Mucosa of rectum (tissue), 2 donors: ENCODE measurements at regions not wholly inside any gene's neighbourhood (a gene's known extent, or its start where the extent isn't known, plus 50 kb on each side); places are given as distances from the start of the nearest gene placed in this dataset.

Experiments used
- H3K27ac ChIP-seq, 2 donors: one replicate each; pipeline ENCODE4 v1.7.0; 2013; ENCODE audit warnings: inconsistent platforms in 2 of 2, low read depth in 2 of 2, low read length in 2 of 2
- H3K27me3 ChIP-seq, 2 donors: one replicate each; pipeline ENCODE4 v1.7.0; 2013; ENCODE audit warnings: low read length in 2 of 2; ENCODE audit not compliant: control insufficient read depth in 2 of 2, insufficient read depth in 2 of 2
- H3K36me3 ChIP-seq, 2 donors: one replicate each; pipeline ENCODE4 v1.7.0; 2013; ENCODE audit warnings: low read length in 2 of 2; ENCODE audit not compliant: control insufficient read depth in 2 of 2, insufficient read depth in 2 of 2
- H3K4me1 ChIP-seq, 2 donors: one replicate each; pipeline ENCODE4 v1.7.0; 2013; ENCODE audit warnings: low read length in 2 of 2, mild to moderate bottlenecking in 1 of 2; ENCODE audit not compliant: control insufficient read depth in 2 of 2, insufficient read depth in 2 of 2
- H3K4me3 ChIP-seq, 2 donors: one replicate each; pipeline ENCODE4 v1.7.0; 2013; ENCODE audit warnings: low read length in 2 of 2
- H3K9ac ChIP-seq, 2 donors: one replicate each; pipeline ENCODE4 v1.7.0; 2013; ENCODE audit warnings: low read length in 2 of 2, low read depth in 1 of 2, mild to moderate bottlenecking in 1 of 2
- H3K9me3 ChIP-seq, 2 donors: one replicate each; pipeline ENCODE4 v1.7.0; 2013; ENCODE audit warnings: low read length in 2 of 2; ENCODE audit not compliant: control insufficient read depth in 2 of 2
- donor health status: healthy.
- donor health status: Normal muscosa, but diverticular disease.

GRCh38 chr14:26941521-26941920 is 343.7 kb upstream of the NOVA1 start:
- H3K27ac ChIP-seq = no peak overlapping the region
- no peak overlapping the region for H3K4me3 ChIP-seq
- H3K9ac ChIP-seq = no peak overlapping the region
- H3K36me3 ChIP-seq = no peaks in the 10 kb centered on the region
- H3K9me3 ChIP-seq = no peaks in the 10 kb centered on the region
- H3K4me1 ChIP-seq = no peaks in the 10 kb centered on the region
- no peaks in the 10 kb centered on the region for H3K27me3 ChIP-seq

GRCh38 chr14:26947265-26947664 is 349.4 kb upstream of the NOVA1 start:
- Histone ChIP-seq H3K27me3 (no peaks in the 10 kb centered on the region), H3K27ac (no peak overlapping the region), H3K9me3 (no peaks in the 10 kb centered on the region), H3K9ac (no peak overlapping the region), H3K36me3 (no peaks in the 10 kb centered on the region), H3K4me1 (no peaks in the 10 kb centered on the region), H3K4me3 (no peak overlapping the region)

- Histone ChIP-seq H3K27me3 (no peaks in the 10 kb centered on the region), H3K9ac (no peak overlapping the region), H3K4me3 (no peak overlapping the region), H3K9me3 (no peaks in the 10 kb centered on the region), H3K36me3 (no peaks in the 10 kb centered on the region), H3K27ac (no peak overlapping the region), H3K4me1 (no peaks in the 10 kb centered on the region)
Measured at GRCh38 chr14:26959437-26959836, 361.6 kb upstream of the NOVA1 start.

- Histone ChIP-seq H3K9me3 (no peaks in the 10 kb centered on the region), H3K4me3 (no peak overlapping the region), H3K9ac (no peak overlapping the region), H3K27ac (no peak overlapping the region), H3K27me3 (no peaks in the 10 kb centered on the region), H3K36me3 (no peaks in the 10 kb centered on the region), H3K4me1 (no peaks in the 10 kb centered on the region)
Measured at GRCh38 chr14:26959972-26960660, 362.3 kb upstream of the NOVA1 start.

- no peak overlapping the region for H3K4me3 ChIP-seq
- H3K4me1 ChIP-seq = no peaks in the 10 kb centered on the region
- H3K9me3 ChIP-seq = no peaks in the 10 kb centered on the region
- H3K27me3 ChIP-seq = no peaks in the 10 kb centered on the region
- no peak overlapping the region for H3K27ac ChIP-seq
- no peaks in the 10 kb centered on the region for H3K36me3 ChIP-seq
- no peak overlapping the region for H3K9ac ChIP-seq
Measured at GRCh38 chr14:26963711-26964110, 365.9 kb upstream of the NOVA1 start.

- Histone ChIP-seq H3K4me3 (no peak overlapping the region), H3K27ac (no peak overlapping the region), H3K9me3 (no peaks in the 10 kb centered on the region), H3K9ac (no peak overlapping the region), H3K27me3 (no peaks in the 10 kb centered on the region), H3K36me3 (no peaks in the 10 kb centered on the region), H3K4me1 (no peaks in the 10 kb centered on the region)
Measured at GRCh38 chr14:26965490-26965889, 367.7 kb upstream of the NOVA1 start.

- H3K9me3 ChIP-seq = no peaks in the 10 kb centered on the region
- no peaks in the 10 kb centered on the region for H3K27me3 ChIP-seq
- H3K27ac ChIP-seq = no peak overlapping the region
- H3K4me1 ChIP-seq = no peaks in the 10 kb centered on the region
- H3K9ac ChIP-seq = no peak overlapping the region
- no peak overlapping the region for H3K4me3 ChIP-seq
- no peaks in the 10 kb centered on the region for H3K36me3 ChIP-seq
Measured at GRCh38 chr14:26966908-26967307, 369.1 kb upstream of the NOVA1 start.

GRCh38 chr14:26974965-26975364 is 377.1 kb upstream of the NOVA1 start:
- H3K4me3 ChIP-seq = no peak overlapping the region
- H3K27ac ChIP-seq = no peak overlapping the region
- no peaks in the 10 kb centered on the region for H3K4me1 ChIP-seq

GRCh38 chr14:26982071-26982470 is 384.2 kb upstream of the NOVA1 start:
- no peak overlapping the region for H3K4me3 ChIP-seq
- H3K4me1 ChIP-seq = no peaks in the 10 kb centered on the region
- H3K27ac ChIP-seq = no peak overlapping the region
- H3K9me3 ChIP-seq = no peaks in the 10 kb centered on the region
- no peak overlapping the region for H3K9ac ChIP-seq
- no peaks in the 10 kb centered on the region for H3K27me3 ChIP-seq
- H3K36me3 ChIP-seq = no peaks in the 10 kb centered on the region

More at GRCh38 chr14:26974965-26975364, 377.1 kb upstream of the NOVA1 start:
- no peaks in the 10 kb centered on the region for H3K27me3 ChIP-seq
- H3K9ac ChIP-seq = no peak overlapping the region
- no peaks in the 10 kb centered on the region for H3K9me3 ChIP-seq
- no peaks in the 10 kb centered on the region for H3K36me3 ChIP-seq

GRCh38 chr14:26984311-26985177 is 386.7 kb upstream of the NOVA1 start:
- H3K27me3 ChIP-seq = no peaks in the 10 kb centered on the region
- no peaks in the 10 kb centered on the region for H3K36me3 ChIP-seq
- no peaks in the 10 kb centered on the region for H3K4me1 ChIP-seq
- no peak overlapping the region for H3K9ac ChIP-seq
- no peak overlapping the region for H3K27ac ChIP-seq
- no peaks in the 10 kb centered on the region for H3K9me3 ChIP-seq
- no peak overlapping the region for H3K4me3 ChIP-seq
